ENCODE measurements at regions not wholly inside any gene's neighbourhood (a gene's known extent, or its start where the extent isn't known, plus 50 kb on each side); places are given as distances from the start of the nearest gene placed in this dataset.

- no peak overlapping the region for H3K27ac ChIP-seq (replicated peaks)
- H3K4me3 ChIP-seq = no peak overlapping the region
- H3K27me3 ChIP-seq (ENCODE audit: low read depth) = peaks cover 34% of the 10 kb centered on the region
- no peak for TF ChIP-seq CTCF (IDR thresholded peaks at IDR 0.05; ENCODE audit: borderline replicate concordance)
- intact Hi-C loops (cut with micrococcal nuclease) = no loop called here
- H3K36me3 ChIP-seq = no peaks in the 10 kb centered on the region
- no peaks in the 10 kb centered on the region for H3K9me3 ChIP-seq (replicated peaks)
- DNase-seq = no peak
- H3K4me1 ChIP-seq = no peaks in the 10 kb centered on the region
These were observed 386.1 kb downstream of the SETD4 start for GRCh38 chr21:35674091-35674671.

GRCh38 chr21:35672313-35672712 lies 388.0 kb downstream of the SETD4 start:
- H3K27me3 ChIP-seq (ENCODE audit: low read depth) = peaks cover 46% of the 10 kb centered on the region
- H3K4me1 ChIP-seq = no peaks in the 10 kb centered on the region
- H3K9me3 ChIP-seq (replicated peaks) = no peaks in the 10 kb centered on the region
- no peak overlapping the region for H3K27ac ChIP-seq (replicated peaks)
- no peak for DNase-seq
- TF ChIP-seq CTCF (IDR thresholded peaks at IDR 0.05; ENCODE audit: borderline replicate concordance) = no peak
- intact Hi-C loops (cut with micrococcal nuclease) = no loop called here
- H3K36me3 ChIP-seq = no peaks in the 10 kb centered on the region
- H3K4me3 ChIP-seq = no peak overlapping the region

DNA sequence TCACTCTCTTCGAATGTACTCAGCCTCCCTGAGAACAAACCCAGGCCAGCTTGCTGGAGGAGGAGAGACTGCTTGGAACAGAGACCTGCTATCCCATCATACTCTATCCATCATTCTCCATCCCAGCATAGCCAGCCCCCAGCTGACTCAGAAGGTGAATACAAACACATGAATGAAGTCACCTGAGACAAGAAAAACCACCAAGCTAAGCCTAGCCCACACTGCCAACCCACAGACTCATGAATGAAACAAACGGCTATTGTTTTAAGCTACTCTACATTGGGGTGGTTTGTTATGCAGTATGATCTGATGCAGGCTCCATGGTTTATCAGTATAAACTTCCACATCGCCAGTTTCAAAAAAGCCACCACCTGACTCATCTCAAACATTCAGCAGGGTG lies 395.6 kb downstream of the SETD4 start:
- intact Hi-C loops (cut with micrococcal nuclease) = no loop called here
- H3K27me3 ChIP-seq (ENCODE audit: low read depth) = peaks cover 27% of the 10 kb centered on the region

GRCh38 chr21:35663856-35664606 lies 396.3 kb downstream of the SETD4 start:
- Histone ChIP-seq H3K27ac (replicated peaks) (no peak overlapping the region), H3K4me3 (no peak overlapping the region), H3K27me3 (ENCODE audit: low read depth) (peaks cover 27% of the 10 kb centered on the region), H3K36me3 (no peaks in the 10 kb centered on the region), H3K4me1 (no peaks in the 10 kb centered on the region), H3K9me3 (replicated peaks) (no peaks in the 10 kb centered on the region)
- DNase-seq = no peak
- intact Hi-C loops (cut with micrococcal nuclease) = no loop called here
- TF ChIP-seq CTCF (IDR thresholded peaks at IDR 0.05; ENCODE audit: borderline replicate concordance) = no peak

More for the DNA sequence above, 395.6 kb downstream of the SETD4 start:
- no peak for TF ChIP-seq CTCF (IDR thresholded peaks at IDR 0.05; ENCODE audit: borderline replicate concordance)
- DNase-seq = no peak
- Histone ChIP-seq H3K36me3 (no peaks in the 10 kb centered on the region), H3K9me3 (replicated peaks) (no peaks in the 10 kb centered on the region), H3K4me3 (no peak overlapping the region), H3K27ac (replicated peaks) (no peak overlapping the region), H3K4me1 (no peaks in the 10 kb centered on the region)

GRCh38 chr21:35658242-35658641 lies 402.1 kb downstream of the SETD4 start:
- Histone ChIP-seq H3K27ac (replicated peaks) (no peak overlapping the region), H3K9me3 (replicated peaks) (peaks cover 12% of the 10 kb centered on the region), H3K36me3 (no peaks in the 10 kb centered on the region), H3K27me3 (ENCODE audit: low read depth) (peaks cover under 1% of the 10 kb centered on the region), H3K4me3 (no peak overlapping the region), H3K4me1 (no peaks in the 10 kb centered on the region)
- intact Hi-C loops (cut with micrococcal nuclease) = no loop called here
- TF ChIP-seq CTCF (IDR thresholded peaks at IDR 0.05; ENCODE audit: borderline replicate concordance) = no peak
- DNase-seq = no peak

All from left ventricle myocardium inferior (tissue), 1 donor.